HG03196 (cell line): ENCODE measurements at regions not wholly inside any gene's neighbourhood (a gene's known extent, or its start where the extent isn't known, plus 50 kb on each side); places are given as distances from the start of the nearest gene placed in this dataset.

Source experiments
- ATAC-seq: cut with Tn5 transposase; IDR thresholded peaks from one replicate; pipeline ENCODE4 v1.9.1; 2021; ENCODE audit not compliant: unreplicated experiment

DNA sequence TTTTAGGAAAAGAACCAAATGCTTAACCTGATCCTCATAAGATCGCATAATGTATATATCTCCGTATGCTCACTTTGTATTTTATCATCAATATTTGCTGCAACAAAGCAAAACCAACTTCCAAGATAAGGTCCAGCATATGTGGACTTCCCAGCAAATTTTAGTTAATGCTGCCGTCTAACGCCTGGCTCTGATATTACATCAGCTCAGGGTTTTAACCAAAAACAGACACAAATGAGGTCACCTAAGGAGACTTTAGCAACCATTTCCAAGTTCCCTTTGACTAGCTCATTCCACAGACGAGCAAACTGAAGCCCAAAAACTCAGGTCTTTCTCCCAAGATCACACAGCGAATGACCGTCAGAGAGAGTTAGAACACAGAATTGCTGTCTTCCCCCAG, 59.4 kb upstream of the UCN3 start:
- ATAC-seq = no peak

GRCh38 chr10:5310914-5311313, 53.9 kb upstream of the UCN3 start:
- ATAC-seq = no peak

- no peak for ATAC-seq
Observed at GRCh38 chr10:5311617-5312016, 53.1 kb upstream of the UCN3 start.

GRCh38 chr10:5314840-5315239, 49.9 kb upstream of the UCN3 start:
- ATAC-seq = no peak
